GM10266 (cell line): ENCODE measurements at regions not wholly inside any gene's neighbourhood (a gene's known extent, or its start where the extent isn't known, plus 50 kb on each side); places are given as distances from the start of the nearest gene placed in this dataset.

Source experiments
- DNase-seq: peaks from one replicate; pipeline ENCODE4 v3.0.0; 2012; ENCODE audit errors: extremely low spot score
- CTCF ChIP-seq: IDR thresholded peaks from 2 replicates; pipeline ENCODE4 v1.5.1; 2012; ENCODE audit warnings: mild to moderate bottlenecking, low read depth; ENCODE audit not compliant: control insufficient read depth, insufficient read depth; ENCODE audit errors: missing control alignments

DNA sequence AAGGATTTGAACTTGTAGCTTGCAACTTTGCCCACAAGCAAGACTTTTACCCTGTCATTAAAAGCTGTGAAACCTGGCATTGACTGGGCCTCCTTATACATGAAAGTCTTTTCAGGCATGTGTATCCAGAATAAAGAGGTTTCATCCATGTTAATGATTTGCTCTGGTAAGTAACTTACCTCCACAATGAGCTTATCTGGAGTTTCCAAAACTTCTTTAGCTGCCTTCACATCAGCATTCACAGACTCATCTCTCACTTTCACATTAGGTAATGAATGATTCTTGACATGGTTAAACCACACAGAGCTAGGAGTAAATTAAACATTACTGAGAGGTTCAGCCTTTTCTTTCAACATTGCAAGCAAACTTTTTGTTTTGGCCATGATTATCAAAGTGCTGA is 234.4 kb upstream of the CLEC14A start:
- TF ChIP-seq CTCF: no peak

GRCh38 chr14:38485026-38485425 is 229.1 kb upstream of the CLEC14A start:
- TF ChIP-seq CTCF: no peak
- no peak for DNase-seq

More for the DNA sequence above, 234.4 kb upstream of the CLEC14A start:
- DNase-seq: no peak

DNA sequence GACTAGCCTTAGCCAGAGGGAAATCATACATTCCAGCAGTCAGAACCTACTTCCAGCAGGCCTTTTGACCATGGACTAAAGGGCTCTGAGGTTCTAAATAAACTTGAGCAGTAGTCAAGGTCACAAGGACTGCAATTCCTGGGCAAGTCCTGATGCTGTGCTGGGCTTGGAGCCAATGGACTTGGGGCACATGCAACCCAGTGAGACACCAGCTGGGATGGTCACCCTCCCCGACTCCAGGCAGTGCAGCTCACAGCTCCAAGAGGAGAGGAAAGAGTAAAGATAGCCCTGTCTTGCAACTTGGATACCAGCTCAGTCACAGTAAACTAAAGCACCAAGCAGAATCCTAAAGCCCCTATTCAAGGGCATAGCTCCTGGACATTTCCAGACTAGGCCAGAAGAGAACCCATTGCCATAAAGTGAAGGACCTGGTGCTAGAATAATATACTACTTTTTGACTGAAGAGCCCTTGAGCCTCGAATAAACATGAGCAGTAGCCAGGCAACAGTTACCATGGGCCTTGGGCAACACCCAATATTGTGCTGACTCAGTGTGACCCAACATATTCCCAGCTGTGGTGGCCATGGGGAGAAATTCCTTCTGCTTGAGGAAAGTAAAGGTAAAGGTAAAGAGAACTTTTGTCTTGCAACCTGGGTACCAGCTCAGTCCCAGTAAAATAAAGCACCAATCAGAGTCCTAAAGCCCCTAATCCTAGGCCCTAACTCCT is 226.2 kb upstream of the CLEC14A start:
- no peak for DNase-seq
- TF ChIP-seq CTCF: no peak

GRCh38 chr14:38469156-38469555 is 213.3 kb upstream of the CLEC14A start:
- no peak for DNase-seq
- no peak for TF ChIP-seq CTCF

DNA sequence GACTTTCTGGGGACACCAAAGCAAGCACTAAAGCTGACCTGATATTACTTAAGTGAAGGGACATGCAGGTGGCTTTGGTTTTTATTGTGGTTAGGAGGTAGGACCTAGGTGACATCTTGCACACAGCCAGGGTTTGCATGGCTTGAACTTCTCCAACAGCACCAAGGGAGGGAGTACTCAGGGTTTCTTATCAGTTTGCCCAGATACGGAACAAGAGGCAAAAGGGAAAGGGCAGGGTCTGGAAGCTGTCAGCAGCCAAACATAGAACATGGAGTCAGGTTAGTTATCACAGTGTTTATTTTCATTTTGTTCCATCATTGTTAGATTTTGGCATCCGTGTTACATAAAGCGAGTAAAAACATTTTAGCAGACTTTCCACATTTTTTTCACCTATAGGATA is 186.3 kb upstream of the CLEC14A start:
- DNase-seq: no peak
- no peak for TF ChIP-seq CTCF

- DNase-seq: no peak
- TF ChIP-seq CTCF: no peak
Measured at GRCh38 chr14:38432186-38432585, 176.3 kb upstream of the CLEC14A start.

DNA sequence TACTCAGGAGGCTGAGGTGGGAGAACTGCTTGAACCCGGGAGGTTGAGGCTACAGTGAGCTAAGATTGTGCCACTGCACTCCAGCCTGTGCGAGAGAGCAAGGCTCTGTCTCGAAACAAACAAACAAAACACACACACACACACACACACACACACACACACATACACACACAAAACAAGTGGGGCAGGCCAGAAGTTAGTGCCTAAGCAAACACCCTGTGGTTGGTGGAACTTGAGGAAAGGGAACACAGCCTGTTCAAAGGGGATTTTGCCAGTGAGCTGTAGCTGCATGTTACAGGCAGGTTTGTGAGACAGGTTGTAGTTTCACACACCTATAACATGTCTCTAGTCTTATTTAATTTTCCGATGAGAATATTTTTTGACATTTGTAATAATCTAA is 175.3 kb upstream of the CLEC14A start:
- no peak for TF ChIP-seq CTCF
- DNase-seq: no peak
